Lower lobe of right lung (tissue), 2 donors: ENCODE measurements at regions not wholly inside any gene's neighbourhood (a gene's known extent, or its start where the extent isn't known, plus 50 kb on each side); places are given as distances from the start of the nearest gene placed in this dataset.

Experiments
- ATAC-seq, 2 donors: fragments of 200-7000 bp; cut with Tn5 transposase; one replicate each; pipeline ENCODE4 v1.9.1; 2020 to 2022; ENCODE audit warnings: mild to moderate bottlenecking in 2 of 2, moderate library complexity in 2 of 2
- DNase-seq: peaks from one replicate; pipeline ENCODE4 v3.0.0-alpha.2; 2020
- H3K27ac ChIP-seq: fragments of 200-600 bp; one replicate; pipeline ENCODE4 v1.8.0; 2022
- H3K27me3 ChIP-seq: fragments of 200-600 bp; one replicate; pipeline ENCODE4 v1.8.0; 2022; ENCODE audit warnings: low read depth
- H3K36me3 ChIP-seq: fragments of 200-600 bp; one replicate; pipeline ENCODE4 v1.8.0; 2022; ENCODE audit warnings: mild to moderate bottlenecking
- H3K4me1 ChIP-seq: fragments of 200-600 bp; one replicate; pipeline ENCODE4 v1.8.0; 2022
- H3K4me3 ChIP-seq: fragments of 200-600 bp; one replicate; pipeline ENCODE4 v1.8.0; 2022; ENCODE audit warnings: mild to moderate bottlenecking
- H3K9me3 ChIP-seq: fragments of 200-600 bp; one replicate; pipeline ENCODE4 v1.8.0; 2022
- CTCF ChIP-seq: fragments of 200-600 bp; IDR thresholded peaks from one replicate; pipeline ENCODE4 v1.8.0; 2022; ENCODE audit warnings: antibody characterized with exemption, mild to moderate bottlenecking
- intact Hi-C: fragments of 100-400 bp; cut with DNase I; formaldehyde crosslinking; loops from one replicate; pipeline ENCODE4 v1.11.0; 2022
- donor health status: DM: no; HTN: yes; CAD: no; lungs with severe emphysema.

DNA sequence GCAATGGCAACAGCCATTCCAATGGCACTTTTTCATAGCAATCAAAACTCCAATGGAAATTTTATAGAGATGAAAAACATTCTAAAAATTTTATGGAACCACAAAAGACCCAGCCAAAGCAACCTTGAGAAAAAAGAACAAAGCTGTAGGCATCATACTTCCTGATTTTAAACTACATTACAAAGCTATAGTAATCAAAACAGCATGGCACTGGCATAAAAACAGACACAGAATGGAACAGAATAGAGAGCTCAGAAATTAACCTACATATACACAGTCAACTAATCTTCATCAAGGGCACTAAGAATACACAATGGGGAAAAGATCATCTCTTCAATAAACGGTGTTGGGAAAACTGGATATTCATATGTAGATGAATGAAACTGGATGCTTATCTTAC is 401.5 kb downstream of the NPHP4 start:
- Histone ChIP-seq H3K27ac (no peak overlapping the region), H3K36me3 (no peaks in the 10 kb centered on the region), H3K4me1 (no peaks in the 10 kb centered on the region), H3K4me3 (no peak overlapping the region), H3K9me3 (peaks cover 8% of the 10 kb centered on the region), H3K27me3 (peaks cover 6% of the 10 kb centered on the region)
- intact Hi-C loops: no loop called here
- DNase-seq (no peak), ATAC-seq (no peak)
- TF ChIP-seq CTCF: no peak

DNA sequence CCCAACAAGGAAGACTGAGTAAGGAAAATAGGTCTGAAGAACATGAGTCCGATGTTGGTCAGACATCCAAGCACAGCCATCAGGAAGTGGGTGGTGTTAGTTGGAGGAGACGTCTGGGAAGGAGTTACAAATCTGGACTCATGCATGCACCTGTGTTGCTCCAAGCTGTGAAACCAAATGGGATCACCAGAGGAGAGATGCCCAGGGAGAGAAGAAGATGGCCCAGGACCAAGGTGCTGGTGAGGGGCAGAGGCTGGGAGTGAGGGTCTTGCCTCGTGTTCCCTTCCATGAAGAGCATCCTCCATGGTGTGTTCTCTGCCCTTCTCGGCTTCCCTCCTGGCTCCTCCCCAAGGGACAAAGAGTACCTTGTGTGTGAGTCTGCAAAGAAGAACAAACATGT is 405.6 kb downstream of the NPHP4 start:
- H3K27me3 ChIP-seq: no peaks in the 10 kb centered on the region
- TF ChIP-seq CTCF: no peak
- H3K4me1 ChIP-seq: no peaks in the 10 kb centered on the region
- no peak overlapping the region for H3K27ac ChIP-seq
- peaks cover 8% of the 10 kb centered on the region for H3K9me3 ChIP-seq
- no peak for ATAC-seq
- no peaks in the 10 kb centered on the region for H3K36me3 ChIP-seq
- H3K4me3 ChIP-seq: no peak overlapping the region
- no peak for DNase-seq
- intact Hi-C loops: no loop called here

DNA sequence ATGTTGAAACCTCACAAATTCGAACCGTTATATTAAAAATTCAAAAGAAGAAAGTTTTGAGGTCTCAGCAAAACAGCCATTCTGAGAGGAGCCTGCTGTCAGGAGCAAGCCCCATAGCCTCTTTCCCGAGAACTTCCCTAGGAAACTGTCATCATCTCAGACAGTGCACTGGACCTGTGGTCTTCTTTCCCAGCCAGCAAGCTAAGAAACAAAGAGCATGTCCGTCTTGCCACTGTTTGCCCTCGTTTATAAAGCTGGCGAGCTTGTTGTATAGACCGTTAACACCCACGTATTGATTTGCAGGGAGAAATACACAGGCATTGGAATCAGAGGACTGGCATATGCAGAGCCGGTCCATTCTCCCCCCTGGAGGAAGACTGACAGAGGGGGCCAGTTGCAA is 407.0 kb downstream of the NPHP4 start:
- no peaks in the 10 kb centered on the region for H3K9me3 ChIP-seq
- H3K4me3 ChIP-seq: no peak overlapping the region
- H3K36me3 ChIP-seq: no peaks in the 10 kb centered on the region
- ATAC-seq: no peak
- H3K27me3 ChIP-seq: no peaks in the 10 kb centered on the region
- no peak for DNase-seq
- TF ChIP-seq CTCF: no peak
- no peak overlapping the region for H3K27ac ChIP-seq
- no peaks in the 10 kb centered on the region for H3K4me1 ChIP-seq
- intact Hi-C loops: no loop called here

- H3K27me3 ChIP-seq: no peaks in the 10 kb centered on the region
- H3K4me3 ChIP-seq: no peak overlapping the region
- intact Hi-C loops: no loop called here
- no peaks in the 10 kb centered on the region for H3K4me1 ChIP-seq
- no peak overlapping the region for H3K27ac ChIP-seq
- TF ChIP-seq CTCF: no peak
- H3K9me3 ChIP-seq: no peaks in the 10 kb centered on the region
- DNase-seq: no peak
- no peaks in the 10 kb centered on the region for H3K36me3 ChIP-seq
- no peak for ATAC-seq
Measured at GRCh38 chr1:5580926-5581325, 411.3 kb downstream of the NPHP4 start.

- Histone ChIP-seq H3K4me3 (no peak overlapping the region), H3K9me3 (no peaks in the 10 kb centered on the region), H3K27ac (no peak overlapping the region), H3K27me3 (no peaks in the 10 kb centered on the region), H3K4me1 (no peaks in the 10 kb centered on the region), H3K36me3 (no peaks in the 10 kb centered on the region)
- ATAC-seq (no peak), DNase-seq (no peak)
- intact Hi-C loops: no loop called here
- no peak for TF ChIP-seq CTCF
Measured at GRCh38 chr1:5579966-5580365, 412.3 kb downstream of the NPHP4 start.

GRCh38 chr1:5578690-5579089 is 413.5 kb downstream of the NPHP4 start:
- no peaks in the 10 kb centered on the region for H3K9me3 ChIP-seq
- intact Hi-C loops: no loop called here
- no peak overlapping the region for H3K4me3 ChIP-seq
- no peaks in the 10 kb centered on the region for H3K27me3 ChIP-seq
- DNase-seq (no peak), ATAC-seq (no peak)
- no peak for TF ChIP-seq CTCF
- H3K4me1 ChIP-seq: no peaks in the 10 kb centered on the region
- H3K27ac ChIP-seq: no peak overlapping the region
- no peaks in the 10 kb centered on the region for H3K36me3 ChIP-seq
